HG03521 (cell line): ENCODE measurements at regions not wholly inside any gene's neighbourhood (a gene's known extent, or its start where the extent isn't known, plus 50 kb on each side); places are given as distances from the start of the nearest gene placed in this dataset.

ENCODE experiments used
- ATAC-seq: cut with Tn5 transposase; IDR thresholded peaks from one replicate; pipeline ENCODE4 v1.9.1; 2021; ENCODE audit warnings: mild to moderate bottlenecking, moderate library complexity; ENCODE audit not compliant: unreplicated experiment

DNA sequence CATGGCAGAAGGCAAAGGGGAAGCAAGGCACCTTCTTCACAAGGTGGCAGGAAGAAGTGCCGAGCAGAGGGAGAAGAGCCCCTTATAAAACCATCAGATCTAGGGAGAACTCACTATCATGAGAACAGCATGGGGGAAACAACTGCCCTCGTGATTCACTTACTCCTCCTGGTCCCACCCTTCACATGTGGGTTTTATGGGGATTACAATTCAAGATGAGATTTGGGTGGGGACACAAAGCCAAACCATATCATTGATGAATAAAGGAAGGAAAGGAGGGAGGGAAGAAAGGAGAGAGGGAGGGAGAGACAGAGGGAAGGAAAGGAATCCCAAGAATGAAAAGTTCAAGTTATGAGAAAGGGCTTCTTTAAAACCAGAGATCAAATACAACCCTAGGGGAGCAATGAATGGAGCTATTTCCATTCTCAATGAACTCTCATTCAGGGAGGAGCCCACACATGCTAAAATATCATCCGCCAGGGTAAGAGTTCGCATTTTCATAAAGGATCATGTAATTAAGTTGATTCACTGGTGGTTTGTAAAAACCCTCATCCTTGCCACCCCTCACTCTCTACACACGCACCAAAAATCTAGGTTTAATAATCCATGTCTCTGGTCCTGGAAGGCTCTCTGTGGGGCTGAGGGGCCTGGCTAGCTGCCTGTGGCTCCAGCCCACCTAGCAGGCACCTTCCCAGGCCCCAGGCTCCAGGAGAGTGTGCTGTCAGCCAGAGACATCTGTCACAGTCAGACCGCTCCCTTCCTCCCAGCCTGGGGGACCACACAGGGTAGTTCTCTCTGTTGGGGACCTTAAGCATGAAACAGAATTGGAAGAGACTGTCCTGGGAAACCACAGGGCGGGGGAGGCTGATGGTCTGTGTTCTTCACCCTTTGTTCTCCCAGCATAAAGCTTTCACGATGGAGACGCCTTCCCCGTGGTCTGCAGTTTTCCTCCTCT is 94.0 kb downstream of the CCDC185 start:
- no peak for ATAC-seq

DNA sequence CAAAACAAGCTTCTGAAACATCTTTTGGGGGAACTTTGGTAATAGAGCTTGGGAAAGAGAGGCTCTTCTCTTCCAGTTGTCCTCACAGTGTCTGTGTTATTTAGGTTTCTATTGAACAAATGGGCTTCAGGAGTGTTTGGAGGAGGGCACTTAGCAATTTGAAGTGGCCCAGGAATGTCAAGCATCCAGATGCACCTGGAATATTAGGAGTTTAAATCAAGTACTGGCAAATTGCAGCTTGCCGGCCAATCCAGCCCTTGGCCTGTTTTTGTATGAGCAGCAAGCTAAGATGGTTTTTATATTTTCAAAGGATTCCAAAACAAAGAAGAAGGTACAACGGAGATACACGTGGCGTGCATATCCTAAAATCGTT is 94.7 kb downstream of the CCDC185 start:
- ATAC-seq = no peak

DNA sequence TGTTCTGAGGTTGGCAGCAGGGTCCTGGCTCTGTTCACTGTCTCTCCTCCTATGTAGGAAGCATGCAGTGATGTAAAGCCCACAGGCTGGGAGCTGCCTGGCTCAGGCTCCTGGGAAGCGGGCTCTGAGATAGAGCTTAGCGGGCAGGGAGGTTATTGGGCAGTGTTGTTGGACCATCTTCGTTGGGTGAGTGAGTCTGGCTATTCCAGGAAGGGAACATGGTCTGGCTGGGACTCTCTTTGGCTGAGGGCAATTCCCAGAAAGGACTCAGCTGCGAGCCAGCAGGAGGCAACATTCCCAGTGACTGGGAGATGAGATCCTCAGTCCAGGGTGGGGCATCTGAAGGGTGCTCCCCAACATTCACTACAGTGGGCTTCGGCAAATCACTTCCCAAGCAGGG is 96.2 kb downstream of the CCDC185 start:
- ATAC-seq = no peak

DNA sequence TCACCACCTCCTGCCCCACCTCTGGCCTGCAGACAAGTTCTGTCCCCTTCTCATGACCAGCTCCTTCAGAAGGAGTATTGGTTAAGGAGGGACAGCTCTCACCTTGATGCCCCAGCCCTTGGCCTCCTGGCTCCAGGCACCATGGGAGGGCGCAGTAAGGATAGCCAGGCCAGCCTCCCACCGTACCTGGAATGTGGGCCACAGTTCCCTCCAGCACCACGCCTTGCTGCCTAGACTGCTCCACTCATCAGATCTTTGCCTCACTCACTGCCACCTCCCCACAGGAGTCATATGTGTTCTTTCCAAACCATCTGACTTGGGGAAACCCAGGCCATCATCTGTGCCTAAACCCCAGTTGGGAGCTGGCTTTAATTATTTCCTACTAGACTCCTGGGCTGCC is 97.0 kb downstream of the CCDC185 start:
- no peak for ATAC-seq
